Common myeloid progenitor, CD34-positive (primary cell): ENCODE measurements at regions not wholly inside any gene's neighbourhood (a gene's known extent, or its start where the extent isn't known, plus 50 kb on each side); places are given as distances from the start of the nearest gene placed in this dataset.
"Not testable (repeated sequence)": the region's sequence is repeated elsewhere in the genome, so short reads cannot be mapped to it uniquely, and the experiment has no call there.

Experiments used
- CTCF ChIA-PET: fragments of 350-600 bp; sonication (Branson Sonifier 250); formaldehyde crosslinking; loops from one replicate; lab custom pipeline; 2021; ENCODE audit warnings: antibody characterized with exemption; lab: Charles Lee
- POLR2A ChIA-PET: fragments of 350-600 bp; sonication (Branson Sonifier 250); formaldehyde crosslinking; loops from one replicate; lab custom pipeline; 2021; ENCODE audit warnings: antibody characterized with exemption; lab: Charles Lee
- DNase-seq, 3 donors: peaks; one replicate each; pipeline versions ENCODE4 v3.0.0 to v3.0.0-alpha.2; 2013
- H3K27ac ChIP-seq, 2 experiments: 1 replicate in 1 of 2; 2 replicates in 1 of 2; pipeline ENCODE4 v1.7.0; 2013; ENCODE audit warnings: inconsistent platforms in 2 of 2, low read length in 2 of 2, mild to moderate bottlenecking in 2 of 2, low read depth in 1 of 2, moderate library complexity in 1 of 2; ENCODE audit not compliant: severe bottlenecking in 2 of 2, insufficient read depth in 1 of 2, poor library complexity in 1 of 2
- H3K27me3 ChIP-seq, 5 experiments: replicated peaks in 2 of 5; 1 replicate in 3 of 5; 2 replicates in 2 of 5; pipeline versions ENCODE4 v1.6.1 to v1.7.0; 2013; ENCODE audit warnings: low read length in 4 of 5, mild to moderate bottlenecking in 2 of 5, moderate library complexity in 2 of 5, inconsistent platforms in 1 of 5; ENCODE audit not compliant: insufficient read depth in 5 of 5, control insufficient read depth in 4 of 5
- H3K36me3 ChIP-seq, 4 experiments: 1 replicate in 2 of 4; 2 replicates in 2 of 4; pipeline versions ENCODE4 v1.6.1 to v1.7.0; 2013; ENCODE audit warnings: low read length in 3 of 4, control low read depth in 1 of 4, mild to moderate bottlenecking in 1 of 4; ENCODE audit not compliant: control insufficient read depth in 4 of 4, insufficient read depth in 4 of 4
- H3K4me1 ChIP-seq, 4 experiments: 1 replicate in 3 of 4; 2 replicates in 1 of 4; pipeline versions ENCODE4 v1.6.1 to v1.7.1; 2013; ENCODE audit warnings: low read length in 3 of 4, mild to moderate bottlenecking in 3 of 4, control low read depth in 1 of 4, inconsistent platforms in 1 of 4, moderate library complexity in 1 of 4; ENCODE audit not compliant: control insufficient read depth in 4 of 4, insufficient read depth in 4 of 4; ENCODE audit errors: control extremely low read depth in 1 of 4
- H3K4me3 ChIP-seq, 7 experiments: 1 replicate in 4 of 7; 2 replicates in 3 of 7; pipeline versions ENCODE4 v1.5.1 to v1.7.0; 2013; ENCODE audit warnings: mild to moderate bottlenecking in 7 of 7, low read length in 6 of 7, moderate library complexity in 6 of 7, inconsistent platforms in 2 of 7, low read depth in 2 of 7, control low read depth in 1 of 7; ENCODE audit not compliant: insufficient read depth in 4 of 7, control insufficient read depth in 1 of 7; ENCODE audit errors: extremely low read depth in 1 of 7
- H3K9me3 ChIP-seq, 5 experiments: 1 replicate in 4 of 5; 2 replicates in 1 of 5; pipeline versions ENCODE4 v1.6.1 to v1.7.1; 2013; ENCODE audit warnings: low read length in 4 of 5, mild to moderate bottlenecking in 2 of 5, inconsistent platforms in 1 of 5, low read depth in 1 of 5, moderate library complexity in 1 of 5; ENCODE audit not compliant: control insufficient read depth in 4 of 5, insufficient read depth in 2 of 5; ENCODE audit errors: control extremely low read depth in 1 of 5
- WGBS: methylation state at CpG from one replicate; pipeline ENCODE4 v1.1.5; 2013; ENCODE audit not compliant: insufficient coverage; 5-methylcytosine and 5-hydroxymethylcytosine counted together

DNA sequence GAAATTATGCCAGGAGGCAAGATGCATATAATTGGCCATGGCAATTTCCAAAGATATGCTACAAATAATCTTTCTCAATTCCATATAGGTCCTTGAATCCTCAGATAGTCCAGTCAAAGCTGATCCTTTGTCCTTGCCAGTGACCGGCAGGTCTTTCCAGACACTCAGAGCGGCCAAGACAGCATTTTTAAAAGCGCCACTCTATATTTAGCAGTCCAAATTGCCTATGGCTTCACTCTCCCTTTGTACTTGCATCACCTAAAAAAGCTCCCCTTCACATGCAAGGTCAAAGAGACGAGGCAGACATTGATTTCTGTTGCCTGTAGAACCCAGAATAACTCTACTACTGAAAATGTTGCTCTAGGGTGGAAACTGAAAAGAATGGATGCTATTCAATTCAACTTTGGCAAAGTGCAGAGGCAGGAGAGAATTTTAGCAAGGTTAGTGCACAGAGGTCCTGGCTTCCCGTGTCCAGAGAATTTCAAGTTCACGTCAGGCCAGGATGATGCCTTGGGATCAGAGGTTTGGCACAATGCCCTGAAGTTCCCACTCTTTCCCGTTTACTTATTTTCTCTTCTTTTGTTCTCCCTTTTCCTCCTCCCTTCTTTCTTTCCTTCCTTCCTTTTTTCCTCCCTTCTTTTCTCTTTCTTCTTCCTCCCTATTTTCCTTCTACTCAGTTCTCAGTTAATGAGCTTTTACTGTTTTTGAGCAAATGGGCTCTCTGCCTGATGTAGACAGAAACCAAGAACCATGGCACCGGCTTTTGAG, 108.5 kb downstream of the KCNK1 start:
- POLR2A ChIA-PET: no interaction called here

DNA sequence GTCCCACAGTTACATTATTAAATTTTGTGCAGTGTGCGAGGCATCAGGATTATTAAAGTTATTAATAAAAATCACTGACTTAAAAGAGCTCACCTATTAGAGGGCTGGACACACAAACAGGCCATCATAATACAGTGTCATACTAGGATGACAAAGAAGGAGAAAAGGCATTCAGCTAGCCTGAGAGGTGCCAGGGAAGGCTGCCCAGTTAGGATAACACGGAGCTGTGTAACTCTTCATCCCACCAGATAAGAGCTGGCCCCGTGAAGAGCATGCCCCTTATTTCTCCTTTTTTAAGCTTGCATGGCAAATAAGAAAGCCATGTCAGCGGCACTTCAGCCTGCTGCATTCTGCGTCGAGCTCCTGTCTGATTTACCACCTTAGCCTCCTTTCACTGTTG, 109.5 kb downstream of the KCNK1 start:
- WGBS: 92% methylated on average over 3 of the region's 6 CpGs
- no peak for DNase-seq

More for the DNA sequence above, 108.5 kb downstream of the KCNK1 start:
- H3K9me3 ChIP-seq: no peaks in the 10 kb centered on the region
- CTCF ChIA-PET: no interaction called here
- H3K27ac ChIP-seq: no peak overlapping the region
- H3K4me3 ChIP-seq: no peak overlapping the region
- peaks cover 0 to 2% (median 0%) of the 10 kb centered on the region in 5 experiments for H3K27me3 ChIP-seq
- WGBS: 90% methylated on average over 7 of the region's 8 CpGs
- no peak for DNase-seq
- H3K36me3 ChIP-seq: no peaks in the 10 kb centered on the region
- no peaks in the 10 kb centered on the region for H3K4me1 ChIP-seq

DNA sequence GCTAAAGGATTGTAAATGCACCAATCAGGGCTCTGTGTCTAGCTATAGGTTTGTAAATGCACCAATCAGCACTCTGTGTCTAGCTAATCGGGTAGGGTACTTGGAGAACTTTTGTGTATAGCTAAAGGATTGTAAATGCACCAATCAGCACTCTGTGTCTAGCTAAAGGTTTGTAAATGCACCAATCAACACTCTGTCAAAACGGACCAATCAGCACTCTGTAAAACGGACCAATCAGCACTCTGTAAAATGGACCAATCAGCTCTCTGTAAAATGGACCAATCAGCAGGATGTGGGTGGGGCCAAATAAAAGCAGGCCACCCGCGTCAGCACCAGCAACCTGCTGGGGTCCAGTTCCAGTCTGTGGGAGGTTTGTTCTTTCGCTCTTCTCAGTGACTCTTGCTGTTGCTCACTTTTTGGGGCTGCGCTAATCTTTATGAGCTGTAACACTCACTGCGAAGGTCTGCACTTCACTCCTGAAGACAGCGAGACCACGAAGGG, 110.3 kb downstream of the KCNK1 start:
- H3K9me3 ChIP-seq, H3K4me3 ChIP-seq, H3K27ac ChIP-seq, H3K4me1 ChIP-seq, H3K27me3 ChIP-seq, POLR2A ChIA-PET, H3K36me3 ChIP-seq, DNase-seq, CTCF ChIA-PET: not testable (repeated sequence)
- 86% methylated on average over 7 of the region's 10 CpGs for WGBS

More for the DNA sequence above, 109.5 kb downstream of the KCNK1 start:
- Histone ChIP-seq H3K9me3 (no peaks in the 10 kb centered on the region), H3K27ac (no peak overlapping the region), H3K27me3 (peaks cover 0 to 2% (median 0%) of the 10 kb centered on the region in 5 experiments), H3K36me3 (no peaks in the 10 kb centered on the region), H3K4me1 (no peaks in the 10 kb centered on the region), H3K4me3 (no peak overlapping the region)
- ChIA-PET CTCF (no interaction called here), POLR2A (no interaction called here)

DNA sequence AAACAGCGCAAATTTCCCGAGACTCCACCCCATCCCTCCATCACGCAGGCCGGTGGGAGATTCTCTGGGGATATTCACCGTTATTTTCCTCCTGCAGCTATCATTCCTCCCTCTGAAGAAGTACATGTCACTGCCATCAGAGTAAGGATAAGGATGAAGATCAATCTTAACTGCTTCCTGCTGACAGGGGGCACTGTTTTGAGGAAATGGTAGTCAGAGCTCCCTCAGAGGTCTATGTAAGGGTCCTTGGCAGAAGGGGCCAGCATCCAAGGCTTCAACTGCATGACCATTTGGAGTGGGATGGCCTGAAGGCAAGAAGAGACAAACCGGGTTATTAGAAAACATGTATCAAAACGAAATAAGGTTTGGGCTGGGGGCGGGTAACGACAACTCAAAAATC, 111.5 kb downstream of the KCNK1 start:
- Histone ChIP-seq H3K9me3 (no peaks in the 10 kb centered on the region), H3K4me1 (no peaks in the 10 kb centered on the region), H3K4me3 (no peak overlapping the region), H3K27me3 (no peaks in the 10 kb centered on the region), H3K36me3 (no peaks in the 10 kb centered on the region), H3K27ac (no peak overlapping the region)
- ChIA-PET CTCF (no interaction called here), POLR2A (no interaction called here)
- WGBS: 88% methylated on average over 9 of the region's 9 CpGs
- no peak for DNase-seq

DNA sequence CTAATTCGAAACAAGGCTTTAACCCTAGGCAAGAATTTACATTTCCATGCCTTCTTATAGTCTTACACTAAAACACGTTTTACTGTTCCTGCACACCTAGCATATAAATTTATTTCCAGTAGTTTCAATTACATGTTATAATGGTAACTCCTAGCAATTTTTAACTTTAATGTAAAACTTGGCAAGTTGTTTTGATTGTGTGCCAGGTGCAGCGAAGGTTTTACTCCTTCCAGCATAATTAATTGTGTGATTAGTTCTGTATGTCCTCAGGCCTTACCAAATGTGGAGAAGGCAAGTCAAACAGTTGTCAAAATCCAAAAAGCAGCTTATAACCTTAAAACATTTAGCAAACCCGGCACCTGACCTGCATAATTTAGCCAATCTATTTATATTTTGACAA, 114.8 kb downstream of the KCNK1 start:
- Histone ChIP-seq H3K4me1 (no peaks in the 10 kb centered on the region), H3K27ac (no peak overlapping the region), H3K36me3 (no peaks in the 10 kb centered on the region), H3K9me3 (no peaks in the 10 kb centered on the region), H3K27me3 (no peaks in the 10 kb centered on the region), H3K4me3 (no peak overlapping the region)
- DNase-seq: no peak
- 90% methylated on average over 2 of the region's 4 CpGs for WGBS
- CTCF ChIA-PET: no interaction called here
- POLR2A ChIA-PET: no interaction called here

DNA sequence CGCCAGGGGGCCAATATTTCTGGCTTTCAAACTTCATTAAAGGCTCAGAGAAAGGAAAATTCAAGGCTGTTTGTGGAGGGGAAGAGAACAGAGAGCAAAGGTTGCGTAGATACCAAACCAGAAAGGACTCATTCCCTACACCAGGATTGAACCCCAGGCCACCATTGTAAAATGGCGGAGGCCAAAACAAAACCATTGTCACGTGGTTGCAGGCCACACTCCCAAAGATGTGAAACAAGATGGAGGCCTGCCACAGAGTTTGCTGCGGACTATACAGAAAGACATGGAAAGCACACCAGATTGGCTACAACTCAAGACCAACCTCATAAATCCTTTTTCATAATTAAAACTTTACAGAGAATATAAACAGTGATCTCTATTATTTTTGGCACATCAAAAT, 116.5 kb downstream of the KCNK1 start:
- H3K4me1 ChIP-seq: no peaks in the 10 kb centered on the region
- no peaks in the 10 kb centered on the region for H3K36me3 ChIP-seq
- H3K27ac ChIP-seq: no peak overlapping the region
- ChIA-PET POLR2A (no interaction called here), CTCF (no interaction called here)
- DNase-seq: no peak
- no peak overlapping the region for H3K4me3 ChIP-seq
- no peaks in the 10 kb centered on the region for H3K9me3 ChIP-seq
- no peaks in the 10 kb centered on the region for H3K27me3 ChIP-seq
- WGBS: 97% methylated on average over 4 of the region's 5 CpGs

DNA sequence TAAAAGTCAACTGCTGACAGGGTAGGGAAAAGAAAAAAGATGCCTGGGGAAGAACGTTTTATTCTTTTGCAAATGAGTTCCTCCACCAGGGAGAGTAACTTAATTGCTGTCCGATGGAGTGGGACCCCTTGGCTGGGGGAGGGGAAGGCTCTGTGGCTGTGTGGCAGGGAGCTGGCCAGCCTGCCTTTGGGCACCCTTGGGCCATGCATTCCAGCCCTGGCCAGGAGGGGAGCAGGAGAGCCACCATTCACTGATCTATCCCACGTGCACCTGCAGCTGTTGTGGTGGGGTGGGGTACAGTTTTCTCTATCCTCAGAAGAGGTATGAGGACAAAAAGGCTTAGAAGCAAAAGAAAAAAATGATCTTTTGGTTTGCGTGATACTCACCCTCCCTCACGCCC, 116.9 kb downstream of the KCNK1 start:
- POLR2A ChIA-PET: no interaction called here
- H3K9me3 ChIP-seq: no peaks in the 10 kb centered on the region
- CTCF ChIA-PET: no interaction called here
- WGBS: 43% methylated on average over 1 of the region's 5 CpGs
- H3K36me3 ChIP-seq: no peaks in the 10 kb centered on the region
- no peaks in the 10 kb centered on the region for H3K27me3 ChIP-seq
- DNase-seq: no peak
- H3K4me3 ChIP-seq: no peak overlapping the region
- H3K27ac ChIP-seq: no peak overlapping the region
- no peaks in the 10 kb centered on the region for H3K4me1 ChIP-seq
